ENCODE measurements at regions not wholly inside any gene's neighbourhood (a gene's known extent, or its start where the extent isn't known, plus 50 kb on each side); places are given as distances from the start of the nearest gene placed in this dataset.

DNA sequence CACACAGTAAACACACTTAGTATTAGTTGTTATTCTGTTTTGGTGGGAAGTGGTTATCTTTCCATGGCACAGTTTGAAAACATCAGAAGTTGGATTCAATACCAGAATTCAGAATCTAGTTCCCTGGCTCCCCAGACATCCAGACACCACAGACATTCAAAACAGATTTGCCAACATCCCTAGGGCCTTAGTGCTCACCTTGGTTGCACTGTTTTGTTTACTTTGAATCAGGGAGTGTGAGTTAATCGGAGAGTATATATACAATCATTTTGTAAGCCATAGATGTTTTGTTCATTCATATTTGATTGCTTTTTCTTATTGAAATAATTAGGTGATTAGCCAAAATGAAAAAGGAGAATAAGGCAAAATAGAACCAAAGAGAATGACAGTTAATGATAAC, 324.7 kb upstream of the CLNK start:
- H3K4me2 ChIP-seq (ENCODE audit: insufficient read depth in 1 of 2, low read depth in 2 of 2, low read length in 2 of 2): no peak overlapping the region
- H3K9me3 ChIP-seq (ENCODE audit: insufficient read depth in 2 of 2, low read depth in 1 of 2, low read length in 1 of 2): no peaks in the 10 kb centered on the region
- H3K4me1 ChIP-seq (replicated peaks in 1 of 4; ENCODE audit: control insufficient read depth in 3 of 4, insufficient read depth in 4 of 4, low read length in 3 of 4): no peaks in the 10 kb centered on the region
- TF ChIP-seq CHD1 (IDR thresholded peaks at IDR 0.05; ENCODE audit: low read depth, low read length): no peak
- no peak for TF ChIP-seq CREB1 (IDR thresholded peaks at IDR 0.05)
- TF ChIP-seq SRF (IDR thresholded peaks at IDR 0.05; ENCODE audit: low read depth, low read length): no peak
- TF ChIP-seq, protein P1, sequence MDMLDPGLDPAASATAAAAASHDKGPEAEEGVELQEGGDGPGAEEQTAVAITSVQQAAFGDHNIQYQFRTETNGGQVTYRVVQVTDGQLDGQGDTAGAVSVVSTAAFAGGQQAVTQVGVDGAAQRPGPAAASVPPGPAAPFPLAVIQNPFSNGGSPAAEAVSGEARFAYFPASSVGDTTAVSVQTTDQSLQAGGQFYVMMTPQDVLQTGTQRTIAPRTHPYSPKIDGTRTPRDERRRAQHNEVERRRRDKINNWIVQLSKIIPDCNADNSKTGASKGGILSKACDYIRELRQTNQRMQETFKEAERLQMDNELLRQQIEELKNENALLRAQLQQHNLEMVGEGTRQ (IDR thresholded peaks at IDR 0.05; ENCODE audit: low read length): no peak
- TF ChIP-seq EP300 (IDR thresholded peaks at IDR 0.05; ENCODE audit: borderline replicate concordance in 1 of 2, low read depth in 2 of 2, low read length in 2 of 2): no peak
- no peak for TF ChIP-seq MAX (IDR thresholded peaks at IDR 0.05)
- no peak for TF ChIP-seq GABPA (IDR thresholded peaks at IDR 0.05; ENCODE audit: borderline replicate concordance, insufficient read depth, low read length)
- no peak for TF ChIP-seq SUZ12 (IDR thresholded peaks at IDR 0.05; ENCODE audit: low read length)
- TF ChIP-seq PHF8 (conservative IDR thresholded peaks at IDR 0.05; ENCODE audit: low read depth, low read length): no peak
- TF ChIP-seq JUND (IDR thresholded peaks at IDR 0.05; ENCODE audit: low read length): no peak
- TF ChIP-seq E2F6 (IDR thresholded peaks at IDR 0.05): no peak
- H3K79me2 ChIP-seq (ENCODE audit: control insufficient read depth in 1 of 2, insufficient read depth in 2 of 2, low read length in 2 of 2): no peaks in the 10 kb centered on the region
- H3K36me3 ChIP-seq (ENCODE audit: control insufficient read depth in 2 of 4, insufficient read depth in 4 of 4, low read length in 3 of 4): no peaks in the 10 kb centered on the region
- H2BK12ac ChIP-seq (ENCODE audit: low read depth, low read length): no peak overlapping the region
- CTCF ChIA-PET (ENCODE audit: partially characterized antibody): interaction anchor here (1.1 kb wide), 1 partner anchor 115 kb away, joined by 5 read pairs; no protein-coding TSS in a partner anchor
- FAIRE-seq (no peak), DNase-seq (ENCODE audit: low read depth in 1 of 2, low spot score in 2 of 2) (no peak)
- no peak overlapping the region for H3K27ac ChIP-seq (ENCODE audit: low read depth, low read length)
- no peak overlapping the region for H3K23ac ChIP-seq (ENCODE audit: insufficient read length)
- no peak overlapping the region for H2BK20ac ChIP-seq (ENCODE audit: low read length)
- POLR2A ChIA-PET (ENCODE audit: partially characterized antibody): no interaction called here
- H3K79me1 ChIP-seq (ENCODE audit: low read depth, low read length): no peaks in the 10 kb centered on the region
- H3K27me3 ChIP-seq (replicated peaks in 1 of 4; ENCODE audit: control insufficient read depth in 3 of 4, extremely low read depth in 1 of 4, insufficient read depth in 3 of 4, low read length in 3 of 4): peaks cover 0 to 1% (median 0%) of the 10 kb centered on the region in 4 experiments; a peak in 1 of 7 replicates
- no peak overlapping the region for H2AK5ac ChIP-seq (ENCODE audit: low read depth, low read length)
- no peak overlapping the region for H3K9ac ChIP-seq (replicated peaks in 1 of 4; ENCODE audit: extremely low read depth in 1 of 4, low read depth in 3 of 4, low read length in 3 of 4)
- WGBS, 2 experiments (ENCODE audit: extremely low coverage in 1 of 2, insufficient coverage in 1 of 2, insufficient read length in 1 of 2, insufficient replicate concordance in 2 of 2, low coverage in 1 of 2, low lambda C conversion rate in 2 of 2, missing lambda C conversion rate in 1 of 2): 80% methylated on average over 1 of the region's 1 CpG; no CpG with 5 or more reads in 1 of the 2 experiments
- H3K4ac ChIP-seq (replicated peaks; ENCODE audit: insufficient read length, low read depth, low read length): no peak overlapping the region
- H2BK15ac ChIP-seq (ENCODE audit: low read length): no peak overlapping the region
- H3K18ac ChIP-seq (ENCODE audit: extremely low read depth, low read length): no peak overlapping the region
- H4K8ac ChIP-seq (ENCODE audit: extremely low read depth, insufficient read depth, low read length): no peak overlapping the region
- no peaks in the 10 kb centered on the region; the same call in 1 of the 2 replicates for H3K23me2 ChIP-seq (ENCODE audit: low read depth, low read length)
- no peak overlapping the region for H2BK5ac ChIP-seq (ENCODE audit: low read depth, low read length)
- no peak overlapping the region for H2BK120ac ChIP-seq (replicated peaks; ENCODE audit: low read depth, low read length)
- no peak overlapping the region for H3K56ac ChIP-seq (replicated peaks; ENCODE audit: insufficient read length, low read depth, low read length)
- no peak overlapping the region for H3K14ac ChIP-seq (ENCODE audit: insufficient read length)
- H4K5ac ChIP-seq (ENCODE audit: insufficient read length, low read depth, low read length): no peak overlapping the region
- H2AFZ ChIP-seq (ENCODE audit: low read length): no peak overlapping the region
- no peak overlapping the region for H3K4me3 ChIP-seq (ENCODE audit: extremely low read depth in 1 of 4, insufficient read depth in 2 of 4, low read depth in 3 of 4, low read length in 4 of 4)
- peaks cover 0 to 2% of the 10 kb centered on the region in 2 experiments for H4K20me1 ChIP-seq (replicated peaks in 1 of 2; ENCODE audit: control insufficient read depth in 1 of 2, insufficient read depth in 2 of 2, low read length in 2 of 2)
- no peak overlapping the region for H4K91ac ChIP-seq (replicated peaks; ENCODE audit: insufficient read length, low read length)

Data from H1 (cell line).